Panc1 (cell line): ENCODE measurements at regions not wholly inside any gene's neighbourhood (a gene's known extent, or its start where the extent isn't known, plus 50 kb on each side); places are given as distances from the start of the nearest gene placed in this dataset.

Experiments
- ATAC-seq: fragments of 200-7000 bp; cut with Tn5 transposase; 2 replicates; pipeline ENCODE4 v1.9.1; 2020; ENCODE audit warnings: mild to moderate bottlenecking, moderate library complexity
- BruUV-seq: library from RNA; stranded (reverse); fragments of 400-500 nt; replicated peaks from 2 replicates; lab custom pipeline; 2021; lab: Mats Ljungman, UMichigan
- CTCF ChIA-PET: fragments of 300-600 bp; sonication (Branson Sonifier 250); formaldehyde crosslinking; loops from one replicate; lab custom pipeline; 2022; ENCODE audit warnings: antibody characterized with exemption; lab: Charles Lee
- POLR2A ChIA-PET: fragments of 300-600 bp; sonication (Branson Sonifier 250); formaldehyde crosslinking; loops from one replicate; lab custom pipeline; 2022; ENCODE audit warnings: antibody characterized with exemption; lab: Charles Lee
- DNase-seq: peaks from one replicate; pipeline ENCODE4 v3.0.0-alpha.2; 2010; ENCODE audit warnings: low read depth, low spot score
- H3K27ac ChIP-seq: 2 replicates; pipeline ENCODE4 v1.5.1; 2011; ENCODE audit warnings: mild to moderate bottlenecking, low read length, inconsistent platforms
- H3K27me3 ChIP-seq: fragments of 200-500 bp; sonication (Bioruptor generic); 2 replicates; pipeline ENCODE4 v1.6.0; 2014; ENCODE audit warnings: low read length, inconsistent platforms; ENCODE audit not compliant: control insufficient read depth, insufficient read depth
- H3K36me3 ChIP-seq: fragments of 200-500 bp; sonication (Bioruptor generic); 2 replicates; pipeline ENCODE4 v1.5.1; 2014; ENCODE audit warnings: inconsistent platforms, mild to moderate bottlenecking, low read length, moderate library complexity; ENCODE audit not compliant: control insufficient read depth, insufficient read depth
- H3K4me1 ChIP-seq: 2 replicates; pipeline ENCODE4 v1.5.1; 2011; ENCODE audit warnings: inconsistent platforms, mild to moderate bottlenecking, low read length, moderate library complexity; ENCODE audit not compliant: control insufficient read depth, insufficient read depth
- H3K4me3 ChIP-seq, 2 experiments: 2 replicates each; pipeline ENCODE4 v1.5.1; 2011 to 2012; ENCODE audit warnings: low read depth in 2 of 2, low read length in 2 of 2, mild to moderate bottlenecking in 2 of 2, inconsistent platforms in 1 of 2, moderate library complexity in 1 of 2
- H3K9me3 ChIP-seq: fragments of 200-500 bp; sonication (Bioruptor generic); 2 replicates; pipeline ENCODE4 v1.5.1; 2014; ENCODE audit warnings: low read depth, mild to moderate bottlenecking, inconsistent platforms, low read length, moderate library complexity; ENCODE audit not compliant: control insufficient read depth, insufficient read depth
- CTCF ChIP-seq: fragments of 450-650 bp; IDR thresholded peaks from 2 replicates; pipeline ENCODE4 v1.5.1; 2017; ENCODE audit warnings: mild to moderate bottlenecking
- POLR2AphosphoS5 ChIP-seq: IDR thresholded peaks from 2 replicates; pipeline ENCODE4 v1.6.1; 2012; ENCODE audit warnings: mild to moderate bottlenecking, low read depth, low read length, moderate library complexity
- REST ChIP-seq, 2 experiments: IDR thresholded peaks; 2 replicates each; pipeline ENCODE4 v1.6.1; 2011 to 2012; ENCODE audit warnings: low read depth in 2 of 2, control low read depth in 1 of 2, low read length in 1 of 2, mild to moderate bottlenecking in 1 of 2, moderate library complexity in 1 of 2; ENCODE audit not compliant: insufficient read depth in 1 of 2
- SIN3A ChIP-seq: IDR thresholded peaks from 2 replicates; pipeline ENCODE4 v1.6.1; 2012; ENCODE audit warnings: low read depth, mild to moderate bottlenecking, low read length, moderate library complexity, borderline replicate concordance; ENCODE audit not compliant: insufficient read depth
- TCF7L2 ChIP-seq: IDR thresholded peaks from 2 replicates; pipeline ENCODE4 v1.6.1; 2011; ENCODE audit warnings: mild to moderate bottlenecking, low read depth, low read length, inconsistent platforms
- in situ Hi-C: cut with HindIII; loops from 2 replicates; pipeline ENCODE4 v1.10.0; 2016; ENCODE audit warnings: low sequenced_read_pairs, low pct_unique_long_range_greater_than_20kb
- intact Hi-C: fragments of 100-400 bp; cut with micrococcal nuclease; formaldehyde crosslinking; loops from one replicate; pipeline ENCODE4 v1.10.0; 2022; ENCODE audit not compliant: unreplicated experiment

GRCh38 chr1:99385852-99386251, 121.6 kb downstream of the PLPPR4 start:
- in situ Hi-C loops = no loop called here
- ATAC-seq = no peak
- no peak for DNase-seq
- TF ChIP-seq REST (IDR thresholded peaks at IDR 0.05; ENCODE audit: insufficient read depth in 1 of 2, low read depth in 2 of 2, low read length in 1 of 2) (no peak), CTCF (no peak), SIN3A (no peak), TCF7L2 (no peak), POLR2AphosphoS5 (no peak)
- Histone ChIP-seq H3K27me3 (no peaks in the 10 kb centered on the region), H3K36me3 (no peaks in the 10 kb centered on the region), H3K9me3 (no peaks in the 10 kb centered on the region), H3K27ac (no peak overlapping the region), H3K4me1 (no peaks in the 10 kb centered on the region), H3K4me3 (no peak overlapping the region)
- ChIA-PET CTCF (no interaction called here), POLR2A (no interaction called here)
- intact Hi-C loops = no loop called here
- BruUV-seq = no TSS peak

GRCh38 chr1:99396389-99396788, 132.1 kb downstream of the PLPPR4 start:
- no peaks in the 10 kb centered on the region for H3K27me3 ChIP-seq
- ChIA-PET POLR2A (no interaction called here), CTCF (no interaction called here)

More at GRCh38 chr1:99396389-99396788, 132.1 kb downstream of the PLPPR4 start:
- intact Hi-C loops = no loop called here
- TF ChIP-seq CTCF (no peak), REST (IDR thresholded peaks at IDR 0.05; ENCODE audit: insufficient read depth in 1 of 2, low read depth in 2 of 2, low read length in 1 of 2) (no peak), POLR2AphosphoS5 (no peak), SIN3A (no peak), TCF7L2 (no peak)
- no peak for ATAC-seq
- H3K27ac ChIP-seq = no peak overlapping the region
- no peak for DNase-seq
- BruUV-seq = no TSS peak
- no peaks in the 10 kb centered on the region for H3K9me3 ChIP-seq
- no peaks in the 10 kb centered on the region for H3K4me1 ChIP-seq
- H3K36me3 ChIP-seq = no peaks in the 10 kb centered on the region
- H3K4me3 ChIP-seq = no peak overlapping the region
- in situ Hi-C loops = no loop called here
